Coronary artery (tissue), 2 donors: ENCODE measurements at regions not wholly inside any gene's neighbourhood (a gene's known extent, or its start where the extent isn't known, plus 50 kb on each side); places are given as distances from the start of the nearest gene placed in this dataset.
"Not testable (repeated sequence)": the region's sequence is repeated elsewhere in the genome, so short reads cannot be mapped to it uniquely, and the experiment has no call there.

Experiments used
- DNase-seq: peaks from one replicate; pipeline ENCODE4 v3.0.0-alpha.2; 2017; ENCODE audit warnings: low spot score
- H3K27ac ChIP-seq, 2 donors: fragments of 200-600 bp; sonication (generic); one replicate each; pipeline ENCODE4 v1.5.1; 2016 to 2019
- H3K4me3 ChIP-seq: fragments of 200-600 bp; sonication (generic); 2 replicates; pipeline ENCODE4 v1.5.1; 2016; ENCODE audit warnings: mild to moderate bottlenecking, moderate library complexity
- TF ChIP-seq, protein P1 (sequence below): fragments of 200-600 bp; sonication (generic); IDR thresholded peaks from one replicate; pipeline ENCODE4 v1.5.1; 2019; ENCODE audit warnings: antibody characterized with exemption

DNA sequence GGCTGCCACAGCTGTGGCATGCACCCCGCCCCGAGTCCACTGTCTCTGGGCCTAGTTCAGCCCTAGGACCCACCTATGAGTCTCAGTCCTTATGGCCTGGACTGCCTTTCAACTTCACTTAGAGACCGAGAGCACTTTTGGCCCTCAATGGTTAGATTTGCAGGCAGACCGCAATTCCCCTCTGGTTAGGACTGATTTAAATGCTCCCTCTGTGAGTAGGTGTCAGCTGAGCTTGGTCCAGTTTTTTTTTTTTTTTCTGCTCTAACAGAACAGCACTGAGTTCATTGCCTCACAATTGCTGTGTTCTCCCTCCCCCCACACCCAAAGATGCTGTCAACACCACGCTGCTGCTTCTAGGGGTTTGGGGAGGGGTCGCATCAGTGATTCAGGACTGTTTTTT lies 143.2 kb downstream of the BMP15 start:
- H3K27ac ChIP-seq, result no peak overlapping the region
- DNase-seq, result no peak
- TF ChIP-seq, protein P1, sequence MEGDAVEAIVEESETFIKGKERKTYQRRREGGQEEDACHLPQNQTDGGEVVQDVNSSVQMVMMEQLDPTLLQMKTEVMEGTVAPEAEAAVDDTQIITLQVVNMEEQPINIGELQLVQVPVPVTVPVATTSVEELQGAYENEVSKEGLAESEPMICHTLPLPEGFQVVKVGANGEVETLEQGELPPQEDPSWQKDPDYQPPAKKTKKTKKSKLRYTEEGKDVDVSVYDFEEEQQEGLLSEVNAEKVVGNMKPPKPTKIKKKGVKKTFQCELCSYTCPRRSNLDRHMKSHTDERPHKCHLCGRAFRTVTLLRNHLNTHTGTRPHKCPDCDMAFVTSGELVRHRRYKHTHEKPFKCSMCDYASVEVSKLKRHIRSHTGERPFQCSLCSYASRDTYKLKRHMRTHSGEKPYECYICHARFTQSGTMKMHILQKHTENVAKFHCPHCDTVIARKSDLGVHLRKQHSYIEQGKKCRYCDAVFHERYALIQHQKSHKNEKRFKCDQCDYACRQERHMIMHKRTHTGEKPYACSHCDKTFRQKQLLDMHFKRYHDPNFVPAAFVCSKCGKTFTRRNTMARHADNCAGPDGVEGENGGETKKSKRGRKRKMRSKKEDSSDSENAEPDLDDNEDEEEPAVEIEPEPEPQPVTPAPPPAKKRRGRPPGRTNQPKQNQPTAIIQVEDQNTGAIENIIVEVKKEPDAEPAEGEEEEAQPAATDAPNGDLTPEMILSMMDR, result no peak
- H3K4me3 ChIP-seq, result no peak overlapping the region

GRCh38 chrX:51098046-51098445 lies 187.5 kb downstream of the BMP15 start:
- no peak for DNase-seq
- Histone ChIP-seq H3K27ac (no peak overlapping the region), H3K4me3 (no peak overlapping the region)
- TF ChIP-seq, protein P1, result no peak

DNA sequence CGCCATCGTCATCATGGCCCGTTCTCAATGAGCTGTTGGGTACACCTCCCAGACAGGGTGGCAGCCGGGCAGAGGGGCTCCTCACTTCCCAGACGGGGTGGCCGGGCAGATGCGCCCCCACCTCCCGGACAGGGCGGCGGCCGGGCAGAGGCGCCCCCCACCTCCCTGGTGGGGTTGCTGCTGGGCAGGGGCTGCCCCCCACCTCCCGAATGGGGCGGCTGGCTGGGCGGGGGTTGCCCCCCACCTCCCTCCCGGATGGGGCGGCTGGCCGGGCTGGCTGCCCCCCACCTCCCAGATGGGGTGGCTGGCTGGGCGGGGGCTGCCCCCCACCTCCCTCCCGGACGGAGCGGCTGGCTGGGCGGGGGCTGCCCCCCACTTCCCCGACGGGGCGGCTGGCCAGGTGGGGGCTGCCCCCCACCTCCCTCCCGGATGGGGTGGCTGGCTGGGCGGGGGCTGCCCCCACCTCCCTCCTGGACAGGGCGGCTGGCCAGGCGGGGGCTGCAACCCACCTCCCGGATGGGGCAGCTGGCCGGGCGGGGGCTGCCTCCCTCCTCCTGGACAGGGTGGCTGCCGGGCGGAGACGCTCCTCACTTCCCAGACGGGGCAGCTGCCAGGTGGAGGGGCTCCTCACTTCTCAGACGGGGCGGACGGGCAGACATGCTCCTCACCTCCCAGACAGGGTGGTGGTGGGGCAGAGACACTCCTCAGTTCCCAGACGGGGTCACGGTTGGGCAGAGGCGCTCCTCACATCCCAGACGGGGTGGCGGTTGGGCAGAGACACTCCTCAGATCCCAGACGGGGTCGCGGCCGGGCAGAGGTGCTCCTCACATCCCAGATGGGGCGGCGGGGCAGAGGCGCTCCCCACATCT lies 208.8 kb downstream of the BMP15 start:
- H3K4me3 ChIP-seq, H3K27ac ChIP-seq, DNase-seq: not testable (repeated sequence)

GRCh38 chrX:51125743-51126142 lies 206.9 kb upstream of the NUDT10 start:
- DNase-seq, H3K4me3 ChIP-seq: not testable (repeated sequence)

GRCh38 chrX:51144828-51145442 lies 187.7 kb upstream of the NUDT10 start:
- no peak for DNase-seq
- H3K4me3 ChIP-seq, result no peak overlapping the region
- TF ChIP-seq, protein P1, result peak; percentile 33
- no peak overlapping the region for H3K27ac ChIP-seq

More at GRCh38 chrX:51125743-51126142, 206.9 kb upstream of the NUDT10 start:
- not testable (repeated sequence) for H3K27ac ChIP-seq

GRCh38 chrX:51148848-51149247 lies 183.8 kb upstream of the NUDT10 start:
- no peak overlapping the region for H3K27ac ChIP-seq
- no peak overlapping the region for H3K4me3 ChIP-seq
- TF ChIP-seq, protein P1, result no peak
- DNase-seq, result no peak

DNA sequence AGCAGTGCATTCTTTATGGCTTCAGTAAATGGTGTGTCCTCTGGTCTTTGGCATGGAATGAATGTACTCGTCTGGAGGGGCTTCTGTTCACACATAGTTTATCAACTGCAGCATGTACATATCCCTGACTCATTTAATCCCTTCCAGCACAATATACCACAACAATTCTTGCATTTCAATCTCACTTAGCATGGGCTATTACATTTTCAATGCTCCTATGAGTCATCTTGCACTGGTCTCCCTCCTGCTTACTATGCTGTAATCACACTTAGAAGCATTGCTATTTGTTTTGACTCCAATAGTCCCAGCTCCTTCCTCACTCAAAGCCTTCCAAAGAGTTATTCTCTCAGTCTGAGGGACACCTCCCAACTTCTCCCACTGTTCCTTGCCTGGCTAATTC lies 180.9 kb upstream of the NUDT10 start:
- Histone ChIP-seq H3K4me3 (no peak overlapping the region), H3K27ac (no peak overlapping the region)
- no peak for DNase-seq
- TF ChIP-seq, protein P1, result no peak

DNA sequence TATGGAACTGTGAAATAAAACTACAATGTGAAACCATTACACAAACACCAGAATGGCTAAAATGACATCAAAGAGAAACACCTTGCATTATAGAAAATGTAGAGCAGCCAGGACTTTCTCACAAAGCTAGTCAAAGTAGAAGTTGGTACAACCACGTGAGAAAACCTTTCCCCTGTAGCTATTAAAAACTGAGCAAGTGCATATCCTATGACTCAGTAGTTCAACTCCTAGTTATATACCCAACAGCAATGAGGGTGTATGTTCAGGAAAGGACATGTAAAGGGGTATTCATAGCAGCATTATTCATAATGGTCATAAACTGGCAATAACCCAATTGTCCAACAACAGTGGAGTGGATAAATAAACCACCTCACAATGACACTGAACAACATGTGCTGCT lies 177.5 kb upstream of the NUDT10 start:
- TF ChIP-seq, protein P1, result no peak
- H3K4me3 ChIP-seq, result no peak overlapping the region
- no peak for DNase-seq
- H3K27ac ChIP-seq, result no peak overlapping the region
